ENCODE measurements at regions not wholly inside any gene's neighbourhood (a gene's known extent, or its start where the extent isn't known, plus 50 kb on each side); places are given as distances from the start of the nearest gene placed in this dataset.

DNA sequence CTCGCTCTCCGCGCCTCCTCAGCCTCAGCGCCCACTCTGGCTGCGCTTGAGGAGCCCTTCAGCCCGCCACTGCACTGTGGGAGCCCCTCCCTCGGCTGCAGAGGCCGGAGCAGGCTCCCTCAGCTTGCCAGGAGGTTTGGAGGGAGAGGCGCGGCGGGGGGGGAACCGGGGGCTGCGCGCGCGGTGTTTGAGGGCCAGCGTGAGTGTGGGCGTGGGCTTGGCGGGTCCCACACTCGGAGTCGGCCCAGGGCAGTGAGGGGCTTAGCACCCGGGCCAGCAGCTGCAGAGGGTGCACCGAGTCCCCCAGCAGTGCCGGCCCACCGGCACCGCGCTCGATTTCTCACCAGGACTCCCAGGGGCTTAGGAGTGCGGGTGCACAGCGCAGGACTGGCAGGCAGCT, 1220.9 kb downstream of the PCDH9 start:
- H3K4me3 ChIP-seq, result no peak overlapping the region
- H3K36me3 ChIP-seq, result no peaks in the 10 kb centered on the region
- intact Hi-C loops (cut with DNase I), result no loop called here
- no peaks in the 10 kb centered on the region for H3K27me3 ChIP-seq
- no peak overlapping the region for H3K27ac ChIP-seq
- WGBS, 3 donors, result 92 to 97% (median 95%) methylated on average over 27 to 30 of the region's 30 CpGs
- no peak for DNase-seq
- TF ChIP-seq CTCF (IDR thresholded peaks at IDR 0.05) (no peak), EP300 (IDR thresholded peaks at IDR 0.05) (no peak), POLR2A (IDR thresholded peaks at IDR 0.05) (no peak)
- no peaks in the 10 kb centered on the region for H3K4me1 ChIP-seq (ENCODE audit: insufficient read depth)
- H3K9me3 ChIP-seq, result no peaks in the 10 kb centered on the region

DNA sequence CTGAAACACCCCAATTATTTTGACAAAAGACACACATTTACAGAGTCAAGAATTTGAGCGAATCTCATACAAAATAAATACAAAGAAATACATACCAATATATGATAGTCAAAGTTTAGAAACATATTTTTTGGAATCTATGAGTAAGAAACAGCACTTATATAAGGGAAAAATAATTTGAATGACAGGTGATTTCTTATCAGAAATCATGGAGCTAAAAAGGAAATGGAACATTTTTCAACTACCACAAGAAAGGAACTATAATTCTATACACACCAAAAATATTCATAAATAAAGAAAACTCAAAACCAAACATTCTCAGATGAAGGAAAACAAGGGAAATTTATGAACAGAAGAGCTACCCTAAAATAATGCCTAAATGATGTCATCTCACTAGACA, 1226.6 kb downstream of the PCDH9 start:
- Histone ChIP-seq H3K27ac (no peak overlapping the region), H3K9me3 (no peaks in the 10 kb centered on the region), H3K36me3 (no peaks in the 10 kb centered on the region), H3K4me3 (no peak overlapping the region), H3K4me1 (ENCODE audit: insufficient read depth) (no peaks in the 10 kb centered on the region), H3K27me3 (no peaks in the 10 kb centered on the region)
- WGBS, 3 donors, result 84 to 94% (median 89%) methylated on average over 1 of the region's 1 CpG
- no peak for TF ChIP-seq POLR2A (IDR thresholded peaks at IDR 0.05)
- DNase-seq, result no peak
- intact Hi-C loops (cut with DNase I), result no loop called here

GRCh38 chr13:66001140-66001539, 1229.0 kb downstream of the PCDH9 start:
- Histone ChIP-seq H3K4me1 (ENCODE audit: insufficient read depth) (no peaks in the 10 kb centered on the region), H3K27ac (no peak overlapping the region), H3K27me3 (no peaks in the 10 kb centered on the region), H3K9me3 (no peaks in the 10 kb centered on the region), H3K4me3 (no peak overlapping the region), H3K36me3 (no peaks in the 10 kb centered on the region)
- no peak for DNase-seq
- WGBS, 3 donors, result 40 to 56% (median 50%) methylated on average over 1 of the region's 1 CpG
- intact Hi-C loops (cut with DNase I), result no loop called here
- no peak for TF ChIP-seq CTCF (IDR thresholded peaks at IDR 0.05)
- no peak for TF ChIP-seq POLR2A (IDR thresholded peaks at IDR 0.05)
- TF ChIP-seq EP300 (IDR thresholded peaks at IDR 0.05), result no peak

GRCh38 chr13:65999411-65999810, 1230.7 kb downstream of the PCDH9 start:
- DNase-seq, result no peak
- Histone ChIP-seq H3K4me3 (no peak overlapping the region), H3K36me3 (no peaks in the 10 kb centered on the region), H3K9me3 (no peaks in the 10 kb centered on the region), H3K4me1 (ENCODE audit: insufficient read depth) (no peaks in the 10 kb centered on the region), H3K27ac (no peak overlapping the region), H3K27me3 (no peaks in the 10 kb centered on the region)
- WGBS, 3 donors, result 31 to 78% (median 44%) methylated on average over 1 of the region's 1 CpG
- intact Hi-C loops (cut with DNase I), result no loop called here
- TF ChIP-seq POLR2A (IDR thresholded peaks at IDR 0.05) (no peak), CTCF (IDR thresholded peaks at IDR 0.05) (no peak), EP300 (IDR thresholded peaks at IDR 0.05) (no peak)

DNA sequence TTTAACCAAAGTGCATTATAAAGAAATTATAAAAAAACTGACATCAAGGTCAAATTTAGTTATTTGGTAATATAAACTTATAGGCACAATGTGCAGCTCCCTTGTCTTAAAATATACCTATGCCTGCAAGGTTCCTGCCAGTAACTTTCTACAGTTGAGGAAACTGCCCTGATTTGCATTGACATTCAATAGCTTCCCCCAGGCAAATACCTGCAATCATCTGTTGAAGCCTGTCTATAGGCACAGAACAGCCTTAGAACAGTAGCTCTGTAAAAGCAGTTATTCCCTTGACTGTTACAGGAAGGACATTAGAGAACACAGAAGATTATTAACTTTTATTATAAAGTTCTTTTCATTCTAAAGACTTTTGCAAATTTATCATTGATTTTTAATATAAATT, 1239.5 kb downstream of the PCDH9 start:
- intact Hi-C loops (cut with DNase I), result no loop called here
- no peak for TF ChIP-seq EP300 (IDR thresholded peaks at IDR 0.05)
- TF ChIP-seq CTCF (IDR thresholded peaks at IDR 0.05), result no peak
- no peak for TF ChIP-seq POLR2A (IDR thresholded peaks at IDR 0.05)
- no peaks in the 10 kb centered on the region for H3K4me1 ChIP-seq (ENCODE audit: insufficient read depth)
- H3K27ac ChIP-seq, result no peak overlapping the region
- no peaks in the 10 kb centered on the region for H3K36me3 ChIP-seq
- no peak for DNase-seq
- H3K9me3 ChIP-seq, result no peaks in the 10 kb centered on the region
- H3K27me3 ChIP-seq, result no peaks in the 10 kb centered on the region
- H3K4me3 ChIP-seq, result no peak overlapping the region

Data from ovary (tissue), 7 donors.